Mesendoderm (in vitro differentiated cells): ENCODE measurements at regions not wholly inside any gene's neighbourhood (a gene's known extent, or its start where the extent isn't known, plus 50 kb on each side); places are given as distances from the start of the nearest gene placed in this dataset.
A peak's percentile ranks its signal among the peaks of the same experiment; 100 is the strongest.

Experiments used
- DNase-seq: peaks from one replicate; pipeline ENCODE4 v3.0.0; 2013
- H2AK5ac ChIP-seq: 2 replicates; pipeline ENCODE4 v1.6.1; 2013; ENCODE audit warnings: low read length, inconsistent platforms
- H2BK120ac ChIP-seq: 2 replicates; pipeline ENCODE4 v1.6.1; 2013; ENCODE audit warnings: low read depth, mild to moderate bottlenecking, low read length, moderate library complexity, mixed read lengths
- H2BK15ac ChIP-seq: replicated peaks from 2 replicates; pipeline ENCODE4 v1.6.1; 2013; ENCODE audit warnings: low read depth, mild to moderate bottlenecking, moderate library complexity
- H2BK5ac ChIP-seq: 2 replicates; pipeline ENCODE4 v1.6.1; 2013; ENCODE audit warnings: low read length, inconsistent platforms
- H3K18ac ChIP-seq: 2 replicates; pipeline ENCODE4 v1.6.1; 2013; ENCODE audit warnings: mild to moderate bottlenecking, low read length, mixed read lengths
- H3K23ac ChIP-seq: one replicate; pipeline ENCODE4 v1.6.1; 2013; ENCODE audit warnings: low read length
- H3K27ac ChIP-seq: 2 replicates; pipeline ENCODE4 v1.5.1; 2013; ENCODE audit warnings: low read depth, mild to moderate bottlenecking, inconsistent platforms, low read length, moderate library complexity
- H3K27me3 ChIP-seq: 2 replicates; pipeline ENCODE4 v1.6.1; 2013; ENCODE audit warnings: low read length, control low read depth, mild to moderate bottlenecking, inconsistent platforms; ENCODE audit not compliant: insufficient read depth, poor library complexity
- H3K36me3 ChIP-seq: 2 replicates; pipeline ENCODE4 v1.6.1; 2013; ENCODE audit warnings: low read length, inconsistent platforms; ENCODE audit not compliant: control insufficient read depth, insufficient read depth
- H3K4ac ChIP-seq: one replicate; pipeline ENCODE4 v1.6.1; 2013; ENCODE audit warnings: low read depth, mild to moderate bottlenecking, low read length, moderate library complexity
- H3K4me1 ChIP-seq: 2 replicates; pipeline ENCODE4 v1.6.1; 2013; ENCODE audit warnings: low read depth, low read length, inconsistent platforms; ENCODE audit not compliant: control insufficient read depth
- H3K4me2 ChIP-seq: 2 replicates; pipeline ENCODE4 v1.6.1; 2013; ENCODE audit warnings: low read length
- H3K4me3 ChIP-seq: 2 replicates; pipeline ENCODE4 v1.5.1; 2013; ENCODE audit warnings: mild to moderate bottlenecking, low read length
- H3K56ac ChIP-seq: one replicate; pipeline ENCODE4 v1.6.1; 2013; ENCODE audit warnings: low read length
- H3K79me1 ChIP-seq: 2 replicates; pipeline ENCODE4 v1.6.1; 2013; ENCODE audit warnings: low read length, inconsistent platforms
- H3K79me2 ChIP-seq: 2 replicates; pipeline ENCODE4 v1.6.1; 2013; ENCODE audit warnings: mild to moderate bottlenecking, low read length; ENCODE audit not compliant: control insufficient read depth, insufficient read depth
- H3K9ac ChIP-seq: 2 replicates; pipeline ENCODE4 v1.6.1; 2013; ENCODE audit warnings: low read length, inconsistent platforms
- H4K5ac ChIP-seq: one replicate; pipeline ENCODE4 v1.6.1; 2013; ENCODE audit warnings: low read length
- H4K8ac ChIP-seq: one replicate; pipeline ENCODE4 v1.6.1; 2013; ENCODE audit warnings: low read depth, mild to moderate bottlenecking, control low read depth, low read length, moderate library complexity
- WGBS: extraction: QIAGEN DNeasy Blood & Tissue Kit; methylation state at CpG from one replicate; pipeline ENCODE4 v1.1.7; 2013; ENCODE audit warnings: low lambda C conversion rate, missing lambda C conversion rate; ENCODE audit not compliant: insufficient coverage; ENCODE audit errors: extremely low coverage; 5-methylcytosine and 5-hydroxymethylcytosine counted together

DNA sequence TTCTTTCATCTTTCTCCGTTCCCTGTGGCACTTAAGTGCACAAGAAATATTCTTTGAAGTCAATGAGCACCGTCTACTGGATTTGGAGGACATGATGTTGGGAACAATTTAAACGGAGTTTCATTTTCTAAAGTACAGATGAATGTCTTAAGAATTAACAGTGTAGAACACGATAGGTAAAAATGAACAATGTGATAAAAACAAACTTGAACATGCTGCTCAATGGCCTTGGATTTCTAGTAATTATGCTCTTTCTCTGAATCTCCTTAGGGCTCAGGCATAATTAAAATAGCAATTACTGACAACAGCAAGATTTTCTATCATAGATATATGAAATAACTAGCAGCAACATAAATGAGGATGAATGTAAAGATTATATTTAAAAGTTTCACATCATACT, 142.2 kb upstream of the CDH6 start:
- no peaks in the 10 kb centered on the region for H3K36me3 ChIP-seq
- no peak overlapping the region for H3K4me3 ChIP-seq
- H3K79me1 ChIP-seq: no peaks in the 10 kb centered on the region
- H2BK15ac ChIP-seq: no peak overlapping the region
- no peaks in the 10 kb centered on the region for H3K4me1 ChIP-seq
- no peak overlapping the region for H4K8ac ChIP-seq
- H2BK5ac ChIP-seq: no peak overlapping the region
- H3K4me2 ChIP-seq: no peak overlapping the region
- no CpG with 5 or more reads among the region's 4 CpGs for WGBS
- H2BK120ac ChIP-seq: no peak overlapping the region
- H3K27me3 ChIP-seq: no peaks in the 10 kb centered on the region
- H3K79me2 ChIP-seq: no peaks in the 10 kb centered on the region
- no peak overlapping the region for H4K5ac ChIP-seq
- no peak overlapping the region for H2AK5ac ChIP-seq
- H3K56ac ChIP-seq: no peak overlapping the region
- DNase-seq: no peak
- no peak overlapping the region for H3K27ac ChIP-seq
- H3K23ac ChIP-seq: no peak overlapping the region
- no peak overlapping the region for H3K9ac ChIP-seq
- H3K18ac ChIP-seq: no peak overlapping the region
- no peak overlapping the region for H3K4ac ChIP-seq

- no peak overlapping the region for H2BK120ac ChIP-seq
- H3K23ac ChIP-seq: no peak overlapping the region
- H3K4me3 ChIP-seq: no peak overlapping the region
- H3K36me3 ChIP-seq: no peaks in the 10 kb centered on the region
- no peak overlapping the region for H2BK15ac ChIP-seq
- H2AK5ac ChIP-seq: no peak overlapping the region
- no peak overlapping the region for H2BK5ac ChIP-seq
- no peaks in the 10 kb centered on the region for H3K79me1 ChIP-seq
- H3K18ac ChIP-seq: no peak overlapping the region
- no peak overlapping the region for H3K4me2 ChIP-seq
- no CpG with 5 or more reads among the region's 2 CpGs for WGBS
- H4K8ac ChIP-seq: no peak overlapping the region
- H3K27ac ChIP-seq: no peak overlapping the region
- H4K5ac ChIP-seq: no peak overlapping the region
- no peak overlapping the region for H3K9ac ChIP-seq
- no peak overlapping the region for H3K4ac ChIP-seq
- H3K56ac ChIP-seq: no peak overlapping the region
- peak; percentile 20 for DNase-seq
- no peaks in the 10 kb centered on the region for H3K79me2 ChIP-seq
- no peaks in the 10 kb centered on the region for H3K4me1 ChIP-seq
- no peaks in the 10 kb centered on the region for H3K27me3 ChIP-seq
Measured at GRCh38 chr5:31049936-31050704, 143.4 kb upstream of the CDH6 start.

GRCh38 chr5:31049461-31049860, 144.0 kb upstream of the CDH6 start:
- Histone ChIP-seq H4K8ac (no peak overlapping the region), H3K4me3 (no peak overlapping the region), H2BK15ac (no peak overlapping the region), H3K4me2 (no peak overlapping the region), H4K5ac (no peak overlapping the region), H3K79me2 (no peaks in the 10 kb centered on the region), H2BK120ac (no peak overlapping the region), H2BK5ac (no peak overlapping the region), H3K36me3 (no peaks in the 10 kb centered on the region), H3K23ac (no peak overlapping the region), H3K79me1 (no peaks in the 10 kb centered on the region), H3K27ac (no peak overlapping the region), H3K27me3 (no peaks in the 10 kb centered on the region), H3K9ac (no peak overlapping the region), H3K4ac (no peak overlapping the region), H3K18ac (no peak overlapping the region), H3K56ac (no peak overlapping the region), H3K4me1 (no peaks in the 10 kb centered on the region), H2AK5ac (no peak overlapping the region)
- no CpG with 5 or more reads among the region's 3 CpGs for WGBS
- DNase-seq: no peak

DNA sequence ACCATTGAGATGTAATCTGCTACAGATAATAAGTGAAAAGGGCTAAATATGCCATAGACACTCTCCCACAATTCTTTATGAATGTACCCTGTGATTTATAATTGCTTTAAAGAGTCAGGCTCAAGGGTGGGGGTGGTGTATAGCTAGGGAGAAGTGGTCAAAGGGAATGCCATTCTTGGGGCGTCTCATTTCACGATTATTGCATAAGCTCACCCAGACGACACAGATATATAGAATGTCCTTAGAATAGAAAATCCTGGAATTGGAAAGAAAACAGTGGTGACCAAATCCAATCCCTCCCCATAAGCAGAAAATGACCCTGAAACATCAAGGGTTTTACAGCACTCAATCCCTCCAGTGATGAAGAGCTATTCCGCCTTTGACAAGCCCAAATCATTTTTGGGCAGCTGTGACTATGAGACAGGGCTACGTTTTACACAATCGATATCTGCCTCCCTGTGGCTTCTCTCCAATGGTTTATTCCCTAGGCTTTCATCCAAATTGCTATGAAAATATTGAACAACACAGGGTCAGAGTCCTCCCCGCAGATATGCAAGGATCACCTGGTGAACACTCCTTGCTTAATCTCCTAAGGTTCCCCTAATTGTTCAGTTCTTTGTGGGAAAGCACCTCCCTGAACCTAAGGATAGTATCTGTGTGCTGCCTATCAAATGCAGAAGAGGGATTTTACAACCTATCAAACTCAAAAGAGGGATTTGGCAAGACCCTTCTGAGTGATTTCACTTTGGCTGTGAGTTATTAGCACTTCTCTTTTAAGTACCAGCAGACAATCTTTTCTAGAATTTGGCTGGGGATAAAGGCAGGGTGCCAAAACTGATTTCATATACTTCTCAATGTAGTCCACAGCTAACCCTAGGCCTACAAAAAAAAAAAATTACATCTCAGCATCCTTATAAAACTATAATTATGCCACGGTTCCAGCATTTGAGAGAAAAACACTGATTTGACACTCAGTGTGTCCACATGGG, 144.9 kb upstream of the CDH6 start:
- H4K8ac ChIP-seq: no peak overlapping the region
- no peak overlapping the region for H2AK5ac ChIP-seq
- H3K27me3 ChIP-seq: no peaks in the 10 kb centered on the region
- H3K23ac ChIP-seq: no peak overlapping the region
- no peak for DNase-seq
- no peak overlapping the region for H2BK120ac ChIP-seq
- WGBS: no CpG with 5 or more reads among the region's 8 CpGs
- no peak overlapping the region for H3K4ac ChIP-seq
- no peak overlapping the region for H2BK5ac ChIP-seq
- H3K27ac ChIP-seq: no peak overlapping the region
- no peak overlapping the region for H3K4me2 ChIP-seq
- no peaks in the 10 kb centered on the region for H3K79me1 ChIP-seq
- H3K36me3 ChIP-seq: no peaks in the 10 kb centered on the region
- H3K4me3 ChIP-seq: no peak overlapping the region
- no peaks in the 10 kb centered on the region for H3K4me1 ChIP-seq
- H3K56ac ChIP-seq: no peak overlapping the region
- H3K18ac ChIP-seq: peak overlapping the region; percentile 11
- H3K9ac ChIP-seq: no peak overlapping the region
- H3K79me2 ChIP-seq: no peaks in the 10 kb centered on the region
- H2BK15ac ChIP-seq: no peak overlapping the region
- no peak overlapping the region for H4K5ac ChIP-seq

GRCh38 chr5:31047621-31048020, 145.9 kb upstream of the CDH6 start:
- Histone ChIP-seq H3K27ac (no peak overlapping the region), H3K9ac (no peak overlapping the region), H3K56ac (no peak overlapping the region), H2BK15ac (no peak overlapping the region), H3K4me1 (no peaks in the 10 kb centered on the region), H3K4me2 (no peak overlapping the region), H3K18ac (no peak overlapping the region), H3K4ac (no peak overlapping the region), H2BK120ac (no peak overlapping the region), H2AK5ac (no peak overlapping the region), H3K23ac (no peak overlapping the region), H4K5ac (no peak overlapping the region), H3K36me3 (no peaks in the 10 kb centered on the region), H2BK5ac (no peak overlapping the region), H3K27me3 (no peaks in the 10 kb centered on the region), H3K79me1 (no peaks in the 10 kb centered on the region), H4K8ac (no peak overlapping the region), H3K4me3 (no peak overlapping the region), H3K79me2 (no peaks in the 10 kb centered on the region)
- DNase-seq: no peak
- WGBS: no CpG with 5 or more reads among the region's 2 CpGs
